ENCODE measurements at regions not wholly inside any gene's neighbourhood (a gene's known extent, or its start where the extent isn't known, plus 50 kb on each side); places are given as distances from the start of the nearest gene placed in this dataset.

- no peak for DNase-seq (ENCODE audit: low read depth)
- in situ Hi-C loops (cut with HindIII; ENCODE audit: low pct_unique_long_range_greater_than_20kb, low sequenced_read_pairs) = no loop called here
Measured at GRCh38 chr5:158180407-158180806, 321.5 kb upstream of the CLINT1 start.

GRCh38 chr5:158179271-158179670 lies 320.3 kb upstream of the CLINT1 start:
- no peak for DNase-seq (ENCODE audit: low read depth)
- in situ Hi-C loops (cut with HindIII; ENCODE audit: low pct_unique_long_range_greater_than_20kb, low sequenced_read_pairs) = no loop called here

GRCh38 chr5:158178535-158178934 lies 319.6 kb upstream of the CLINT1 start:
- DNase-seq (ENCODE audit: low read depth) = no peak
- in situ Hi-C loops (cut with HindIII; ENCODE audit: low pct_unique_long_range_greater_than_20kb, low sequenced_read_pairs) = no loop called here

- no peak for DNase-seq (ENCODE audit: low read depth)
- in situ Hi-C loops (cut with HindIII; ENCODE audit: low pct_unique_long_range_greater_than_20kb, low sequenced_read_pairs) = no loop called here
Measured at GRCh38 chr5:158177146-158177545, 318.2 kb upstream of the CLINT1 start.

- no peak for DNase-seq (ENCODE audit: low read depth)
- in situ Hi-C loops (cut with HindIII; ENCODE audit: low pct_unique_long_range_greater_than_20kb, low sequenced_read_pairs) = no loop called here
Measured at GRCh38 chr5:158175934-158176481, 317.1 kb upstream of the CLINT1 start.

GRCh38 chr5:158174918-158175851 lies 316.2 kb upstream of the CLINT1 start:
- in situ Hi-C loops (cut with HindIII; ENCODE audit: low pct_unique_long_range_greater_than_20kb, low sequenced_read_pairs) = no loop called here
- peak; percentile 56 for DNase-seq (ENCODE audit: low read depth)

GRCh38 chr5:158174026-158174425 lies 315.1 kb upstream of the CLINT1 start:
- DNase-seq (ENCODE audit: low read depth) = no peak
- in situ Hi-C loops (cut with HindIII; ENCODE audit: low pct_unique_long_range_greater_than_20kb, low sequenced_read_pairs) = no loop called here

- no peak for DNase-seq (ENCODE audit: low read depth)
- in situ Hi-C loops (cut with HindIII; ENCODE audit: low pct_unique_long_range_greater_than_20kb, low sequenced_read_pairs) = no loop called here
Measured at GRCh38 chr5:158172005-158172404, 313.1 kb upstream of the CLINT1 start.

GRCh38 chr5:158170534-158170933 lies 311.6 kb upstream of the CLINT1 start:
- in situ Hi-C loops (cut with HindIII; ENCODE audit: low pct_unique_long_range_greater_than_20kb, low sequenced_read_pairs) = no loop called here

GRCh38 chr5:158170060-158170459 lies 311.1 kb upstream of the CLINT1 start:
- no peak for DNase-seq (ENCODE audit: low read depth)
- in situ Hi-C loops (cut with HindIII; ENCODE audit: low pct_unique_long_range_greater_than_20kb, low sequenced_read_pairs) = no loop called here

More at GRCh38 chr5:158170534-158170933, 311.6 kb upstream of the CLINT1 start:
- no peak for DNase-seq (ENCODE audit: low read depth)

- no peak for DNase-seq (ENCODE audit: low read depth)
- in situ Hi-C loops (cut with HindIII; ENCODE audit: low pct_unique_long_range_greater_than_20kb, low sequenced_read_pairs) = no loop called here
Measured at GRCh38 chr5:158166424-158166823, 307.5 kb upstream of the CLINT1 start.

GRCh38 chr5:158165647-158166046 lies 306.7 kb upstream of the CLINT1 start:
- in situ Hi-C loops (cut with HindIII; ENCODE audit: low pct_unique_long_range_greater_than_20kb, low sequenced_read_pairs) = no loop called here
- DNase-seq (ENCODE audit: low read depth) = no peak

- in situ Hi-C loops (cut with HindIII; ENCODE audit: low pct_unique_long_range_greater_than_20kb, low sequenced_read_pairs) = no loop called here
- DNase-seq (ENCODE audit: low read depth) = no peak
Measured at GRCh38 chr5:158164296-158165047, 305.5 kb upstream of the CLINT1 start.

- DNase-seq (ENCODE audit: low read depth) = no peak
- in situ Hi-C loops (cut with HindIII; ENCODE audit: low pct_unique_long_range_greater_than_20kb, low sequenced_read_pairs) = no loop called here
Measured at GRCh38 chr5:158163451-158164295, 304.7 kb upstream of the CLINT1 start.

GRCh38 chr5:158162479-158163034 lies 303.6 kb upstream of the CLINT1 start:
- DNase-seq (ENCODE audit: low read depth) = no peak
- in situ Hi-C loops (cut with HindIII; ENCODE audit: low pct_unique_long_range_greater_than_20kb, low sequenced_read_pairs) = no loop called here

- in situ Hi-C loops (cut with HindIII; ENCODE audit: low pct_unique_long_range_greater_than_20kb, low sequenced_read_pairs) = no loop called here
- no peak for DNase-seq (ENCODE audit: low read depth)
Measured at GRCh38 chr5:158162026-158162425, 303.1 kb upstream of the CLINT1 start.

GRCh38 chr5:158159621-158160020 lies 300.7 kb upstream of the CLINT1 start:
- no peak for DNase-seq (ENCODE audit: low read depth)
- in situ Hi-C loops (cut with HindIII; ENCODE audit: low pct_unique_long_range_greater_than_20kb, low sequenced_read_pairs) = no loop called here
